ENCODE measurements at regions not wholly inside any gene's neighbourhood (a gene's known extent, or its start where the extent isn't known, plus 50 kb on each side); places are given as distances from the start of the nearest gene placed in this dataset.
"Not testable (repeated sequence)": the region's sequence is repeated elsewhere in the genome, so short reads cannot be mapped to it uniquely, and the experiment has no call there.

DNA sequence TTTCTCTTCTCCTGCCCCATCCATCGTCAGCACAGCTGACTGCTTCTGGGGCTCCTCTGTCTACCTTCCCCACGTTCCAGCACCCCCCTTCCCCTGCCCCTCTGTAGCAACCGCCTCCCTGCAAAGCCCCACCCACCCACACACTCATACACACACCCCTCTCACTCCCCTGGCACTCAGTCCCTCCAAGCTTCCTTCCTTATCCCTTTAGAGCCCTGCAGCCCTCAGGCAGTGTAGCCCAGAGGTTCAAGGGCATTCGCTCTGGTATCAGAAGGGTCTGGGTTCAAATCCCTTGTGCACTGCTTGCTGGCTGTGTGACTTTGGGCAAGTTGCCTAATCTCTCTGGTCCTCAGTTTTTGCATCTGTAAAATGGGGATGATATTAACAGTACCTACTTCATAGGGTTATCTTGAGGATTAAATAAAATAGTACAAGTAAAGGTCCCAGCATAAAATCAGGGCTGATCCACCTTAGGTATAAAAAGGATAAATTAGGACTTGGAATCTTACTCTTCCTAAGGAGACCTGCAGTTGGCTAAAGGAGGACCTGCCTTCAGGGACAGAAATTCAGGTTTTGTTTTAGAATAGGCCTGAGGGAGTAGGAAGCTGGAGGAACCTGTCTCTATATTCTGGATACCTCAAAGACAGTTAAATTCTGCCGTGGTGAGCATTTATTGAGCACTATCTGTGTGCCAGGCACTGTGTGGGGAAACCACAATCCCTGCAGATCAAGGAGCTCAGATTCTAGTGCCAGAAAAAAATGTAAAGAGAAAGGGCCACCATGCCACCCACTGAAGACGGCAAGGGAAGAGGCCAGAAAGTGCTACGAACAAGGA is 94.1 kb downstream of the SNX5 start:
- DNase-seq (ENCODE audit: low read depth), result no peak
- in situ Hi-C loops (cut with HindIII; ENCODE audit: low pct_unique_long_range_greater_than_20kb, low sequenced_read_pairs), result no loop called here

DNA sequence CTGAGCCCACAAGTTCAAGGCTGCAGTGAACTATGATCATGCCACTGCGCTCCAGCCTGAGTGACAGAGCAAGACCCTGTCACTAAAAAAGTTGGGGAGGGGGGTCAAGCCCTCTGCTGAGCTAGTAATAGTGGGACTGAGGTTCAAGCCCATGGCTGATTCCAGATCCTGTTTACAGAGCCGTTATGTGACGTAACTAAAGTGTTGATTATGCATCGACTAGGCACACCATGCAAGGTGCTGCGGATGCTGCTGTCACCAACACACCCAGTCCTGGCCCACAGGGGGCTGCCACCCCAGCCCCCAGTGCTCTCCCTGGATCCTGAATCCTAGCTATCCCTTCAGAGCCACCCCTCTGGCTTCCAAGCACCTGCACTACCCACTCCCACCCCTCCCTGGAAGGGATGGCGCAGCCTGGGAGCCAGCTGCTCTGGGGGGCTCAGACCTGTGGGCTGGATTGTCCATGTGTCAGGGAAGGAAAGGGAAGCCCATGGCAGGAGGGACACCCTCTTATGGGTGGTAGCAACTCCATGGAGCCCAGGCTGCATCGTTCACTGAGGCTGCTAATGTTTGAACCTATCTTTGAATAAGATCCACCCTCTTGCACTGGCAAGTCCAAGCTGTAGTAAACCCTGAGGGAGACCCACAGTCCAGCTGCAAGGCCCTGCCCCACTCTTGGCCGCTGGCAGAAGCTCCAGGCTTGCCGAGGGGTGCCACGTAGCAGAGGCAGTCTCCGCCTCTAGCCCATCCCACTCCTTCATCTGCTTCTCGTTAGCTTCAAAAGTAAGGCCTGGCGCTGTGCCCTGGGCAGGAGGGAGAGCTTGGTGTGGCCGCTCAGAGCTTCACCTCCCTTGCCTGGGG is 95.0 kb downstream of the SNX5 start:
- peak; percentile 25 for DNase-seq (ENCODE audit: low read depth)
- in situ Hi-C loops (cut with HindIII; ENCODE audit: low pct_unique_long_range_greater_than_20kb, low sequenced_read_pairs), result no loop called here

DNA sequence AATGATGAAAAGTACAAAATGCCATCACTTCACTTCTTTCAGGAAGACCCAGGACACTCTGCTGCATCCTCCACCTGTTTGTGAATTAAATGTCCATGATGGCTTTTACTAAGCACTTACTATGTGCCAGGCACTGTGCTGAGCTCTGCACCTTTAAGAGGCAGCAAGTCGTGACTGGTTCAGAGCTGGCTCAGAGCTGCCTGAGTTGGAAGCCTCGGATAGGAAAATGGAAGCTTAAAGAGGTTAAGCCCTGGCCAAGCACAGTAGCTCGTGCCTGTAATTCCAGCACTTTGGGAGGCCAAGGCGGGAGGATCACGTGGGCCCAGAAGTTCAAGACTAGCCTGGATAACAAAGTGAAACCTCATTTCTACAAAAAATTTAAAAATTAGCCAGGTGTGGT is 95.6 kb downstream of the SNX5 start:
- in situ Hi-C loops (cut with HindIII; ENCODE audit: low pct_unique_long_range_greater_than_20kb, low sequenced_read_pairs), result no loop called here
- DNase-seq (ENCODE audit: low read depth), result no peak

DNA sequence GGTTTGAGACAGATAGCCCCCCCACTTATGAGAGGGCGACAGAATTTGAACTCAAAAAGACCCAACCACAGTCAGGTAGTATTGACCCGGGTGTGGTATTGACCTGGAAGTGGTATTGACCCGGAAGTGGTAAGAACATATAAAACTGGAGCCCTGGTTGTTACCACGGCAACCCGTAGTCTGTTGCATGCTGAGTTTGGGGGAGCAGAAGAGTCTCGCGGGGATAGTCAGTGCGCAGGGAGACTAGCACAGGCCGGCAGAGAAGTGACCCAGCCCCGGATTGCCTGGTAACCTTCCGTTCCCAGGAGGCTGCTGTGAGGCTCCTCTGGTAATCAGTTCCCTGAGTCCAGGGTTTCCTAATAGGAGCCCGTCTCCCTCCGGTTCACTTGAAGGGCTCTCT is 96.2 kb downstream of the SNX5 start:
- no peak for DNase-seq (ENCODE audit: low read depth)
- in situ Hi-C loops (cut with HindIII; ENCODE audit: low pct_unique_long_range_greater_than_20kb, low sequenced_read_pairs), result no loop called here

DNA sequence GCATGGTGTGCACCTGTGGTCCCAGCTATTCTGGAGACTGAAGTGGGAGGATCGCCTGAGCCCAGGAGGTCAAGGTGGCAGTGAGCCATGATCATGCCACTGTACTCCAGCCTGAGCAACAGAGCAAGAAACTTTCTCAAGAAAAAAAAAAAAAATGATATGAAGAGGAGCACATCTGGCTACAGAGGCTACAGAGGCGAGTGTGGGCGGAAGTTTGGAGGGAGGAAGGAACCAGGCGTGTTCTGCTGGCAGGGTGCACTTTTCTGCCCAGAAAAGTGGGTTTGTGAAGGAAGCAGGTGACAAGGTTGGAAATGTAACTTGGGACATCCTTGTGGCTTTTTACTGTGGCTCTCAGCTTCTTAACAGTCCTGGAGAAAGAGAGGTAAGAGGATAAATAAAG is 96.7 kb downstream of the SNX5 start:
- in situ Hi-C loops (cut with HindIII; ENCODE audit: low pct_unique_long_range_greater_than_20kb, low sequenced_read_pairs), result no loop called here
- DNase-seq (ENCODE audit: low read depth), result no peak

DNA sequence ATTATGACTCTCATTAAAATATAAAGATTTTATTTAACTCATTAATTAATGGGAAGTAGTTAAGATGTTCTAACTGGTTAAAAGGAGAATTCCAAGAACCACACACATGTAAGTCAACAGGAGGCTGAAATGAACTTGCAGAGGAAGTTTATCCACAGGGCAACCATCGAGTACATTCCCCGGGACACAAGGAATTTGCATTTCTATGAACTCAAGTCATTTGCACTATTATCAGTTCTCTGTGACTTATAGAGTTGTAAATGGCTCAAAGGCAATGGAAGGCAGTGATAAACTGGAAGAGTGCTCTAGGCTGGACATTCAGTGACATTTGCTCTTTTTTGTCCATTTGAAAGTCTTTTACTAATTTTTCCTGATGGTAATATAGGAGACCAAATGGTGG is 97.4 kb downstream of the SNX5 start:
- in situ Hi-C loops (cut with HindIII; ENCODE audit: low pct_unique_long_range_greater_than_20kb, low sequenced_read_pairs), result no loop called here
- no peak for DNase-seq (ENCODE audit: low read depth)

DNA sequence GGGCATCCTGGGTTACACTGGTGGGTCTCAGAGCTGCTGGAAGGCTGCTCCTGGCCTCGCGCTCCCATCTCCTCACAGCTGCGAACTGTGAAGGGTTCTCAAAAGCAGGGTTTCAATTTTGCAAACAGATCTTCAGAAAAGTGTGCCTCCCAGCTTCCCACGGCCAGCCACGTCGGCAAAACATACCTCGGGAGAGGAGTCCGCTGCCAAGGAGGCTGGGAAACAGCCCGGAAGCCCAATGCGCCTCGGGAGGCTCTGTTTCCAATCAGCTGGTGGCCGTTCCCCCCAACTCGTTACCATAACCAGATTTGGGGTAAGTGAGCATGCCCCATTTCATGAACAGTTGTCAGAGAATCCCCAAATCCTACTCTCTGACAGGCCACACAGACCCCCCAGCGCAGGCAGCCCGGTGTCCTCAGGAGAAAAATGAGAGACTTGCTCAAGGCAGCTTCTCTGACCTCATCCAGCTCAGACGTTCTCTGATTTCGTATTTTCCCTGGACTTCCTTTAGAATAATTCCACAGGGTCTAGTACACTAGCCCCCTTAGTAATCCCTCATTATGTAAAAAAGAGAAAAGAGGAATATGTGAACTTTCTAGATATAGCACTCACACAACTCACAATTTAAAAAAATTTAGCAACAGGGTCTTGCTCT is 98.4 kb downstream of the SNX5 start:
- no peak for DNase-seq (ENCODE audit: low read depth)
- in situ Hi-C loops (cut with HindIII; ENCODE audit: low pct_unique_long_range_greater_than_20kb, low sequenced_read_pairs), result no loop called here

DNA sequence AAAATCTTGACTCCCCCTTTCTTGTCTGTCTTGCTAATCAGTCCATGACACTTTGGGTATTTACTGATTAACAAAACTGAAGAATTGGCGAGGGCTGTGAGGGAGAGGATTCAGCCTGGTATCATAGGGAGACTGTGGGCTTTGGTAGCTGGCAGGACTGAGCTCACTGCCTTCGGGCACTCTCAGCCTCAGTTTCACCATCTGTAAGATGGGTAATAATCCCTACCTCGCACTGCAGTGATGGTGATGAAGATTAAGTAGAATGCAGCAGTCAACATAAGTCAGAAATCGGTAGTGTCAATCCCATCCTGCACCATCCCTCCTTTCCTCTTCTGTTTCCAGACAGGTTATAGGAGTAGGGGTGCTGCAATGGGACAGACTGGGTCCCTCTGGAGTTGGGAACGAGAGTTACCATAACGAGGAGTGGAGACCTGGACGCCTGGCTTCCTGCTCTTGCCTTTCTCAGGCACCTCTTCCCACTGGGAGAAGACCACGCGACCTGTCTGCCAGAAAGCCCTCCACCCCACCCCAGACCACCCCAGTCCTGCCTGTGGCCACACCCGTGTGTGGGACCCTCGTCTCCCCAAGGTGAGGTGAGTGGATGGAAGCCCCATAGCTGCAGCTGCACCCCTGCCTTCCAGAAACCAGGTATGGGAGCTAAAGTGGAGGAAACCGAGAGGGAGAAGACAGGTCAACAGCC is 99.1 kb downstream of the SNX5 start:
- in situ Hi-C loops (cut with HindIII; ENCODE audit: low pct_unique_long_range_greater_than_20kb, low sequenced_read_pairs), result no loop called here
- DNase-seq (ENCODE audit: low read depth), result no peak

DNA sequence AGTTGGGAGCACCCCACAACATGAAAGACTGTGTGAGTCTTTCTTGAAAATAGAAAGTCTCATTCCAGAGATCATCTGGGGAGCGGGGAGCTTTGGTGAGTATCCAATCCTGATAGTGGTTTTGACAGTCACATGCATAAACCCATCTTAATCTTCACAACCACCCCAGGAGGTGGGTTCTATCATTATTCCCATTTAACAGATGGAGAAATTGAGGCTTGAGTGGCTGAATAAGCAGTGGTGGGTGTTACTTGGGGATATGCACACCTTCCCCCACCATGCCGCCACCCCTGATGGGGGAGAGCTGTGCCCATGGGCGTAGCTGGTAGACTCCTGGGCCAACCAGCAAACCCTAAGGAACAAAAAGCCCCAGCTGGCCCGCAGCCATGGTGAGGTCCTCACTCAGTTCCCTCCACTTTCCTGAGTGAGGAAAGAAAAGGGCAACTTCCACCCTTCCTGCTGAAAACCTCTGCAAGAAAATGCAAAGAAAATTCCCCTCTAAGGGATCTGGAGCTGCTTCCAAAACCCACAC is 99.8 kb downstream of the SNX5 start:
- DNase-seq (ENCODE audit: low read depth), result no peak
- in situ Hi-C loops (cut with HindIII; ENCODE audit: low pct_unique_long_range_greater_than_20kb, low sequenced_read_pairs), result no loop called here

DNA sequence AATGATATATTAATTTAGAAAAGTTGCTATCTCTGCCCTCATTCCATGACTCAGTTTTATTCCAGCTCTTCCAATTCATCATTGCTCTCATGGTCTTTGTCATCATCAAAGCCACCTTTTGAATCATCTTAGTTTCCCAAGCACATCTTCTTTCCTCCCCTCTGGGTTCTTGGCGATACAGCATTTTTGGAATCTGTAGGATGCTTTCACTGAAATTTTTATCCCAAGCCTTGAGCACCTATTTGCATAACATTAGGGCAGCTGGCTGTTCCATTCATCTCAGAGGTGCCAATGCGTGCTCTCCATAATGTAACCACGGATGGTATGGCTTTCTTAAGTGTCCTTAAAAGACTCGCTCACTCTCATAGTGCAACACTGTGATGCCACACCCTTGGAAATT is 100.4 kb downstream of the SNX5 start:
- DNase-seq (ENCODE audit: low read depth), result no peak
- in situ Hi-C loops (cut with HindIII; ENCODE audit: low pct_unique_long_range_greater_than_20kb, low sequenced_read_pairs), result no loop called here

DNA sequence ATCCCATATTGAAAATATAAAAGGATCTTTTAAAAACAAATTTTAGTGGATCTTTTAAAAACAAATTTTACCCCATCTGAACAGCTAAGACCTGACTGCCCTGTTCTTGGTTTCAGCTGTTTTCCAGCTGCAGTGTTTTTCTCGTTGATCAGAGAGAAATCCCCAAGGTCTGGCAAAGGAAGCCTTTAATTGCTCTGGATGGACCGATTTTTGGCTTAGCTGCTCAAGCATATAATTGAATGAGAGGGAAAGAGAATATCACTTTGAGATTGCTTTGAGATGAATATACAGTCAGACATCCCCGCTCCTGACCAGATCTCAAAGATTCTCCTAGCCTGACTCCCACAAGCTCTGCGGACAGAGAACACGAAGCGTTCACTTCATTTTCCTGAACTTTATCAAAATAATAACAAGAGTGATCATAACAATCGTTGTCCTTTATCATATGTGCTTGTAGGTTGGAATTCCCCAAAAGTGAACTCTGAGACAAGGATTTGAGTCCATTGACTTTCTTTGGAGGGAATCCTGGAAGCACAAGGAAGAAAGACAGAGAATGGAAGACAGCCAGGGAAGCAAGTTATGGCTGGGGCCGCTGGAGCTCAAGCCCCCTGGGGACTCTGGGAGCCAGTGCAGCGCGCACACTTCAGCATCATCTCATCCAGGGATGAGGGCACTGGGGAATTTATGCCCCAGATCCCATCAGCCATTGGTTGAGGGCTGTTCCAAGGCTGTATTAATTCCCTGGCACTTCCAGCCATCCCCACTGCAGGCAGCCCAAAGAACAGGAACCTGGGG is 101.3 kb downstream of the SNX5 start:
- in situ Hi-C loops (cut with HindIII; ENCODE audit: low pct_unique_long_range_greater_than_20kb, low sequenced_read_pairs), result no loop called here

DNA sequence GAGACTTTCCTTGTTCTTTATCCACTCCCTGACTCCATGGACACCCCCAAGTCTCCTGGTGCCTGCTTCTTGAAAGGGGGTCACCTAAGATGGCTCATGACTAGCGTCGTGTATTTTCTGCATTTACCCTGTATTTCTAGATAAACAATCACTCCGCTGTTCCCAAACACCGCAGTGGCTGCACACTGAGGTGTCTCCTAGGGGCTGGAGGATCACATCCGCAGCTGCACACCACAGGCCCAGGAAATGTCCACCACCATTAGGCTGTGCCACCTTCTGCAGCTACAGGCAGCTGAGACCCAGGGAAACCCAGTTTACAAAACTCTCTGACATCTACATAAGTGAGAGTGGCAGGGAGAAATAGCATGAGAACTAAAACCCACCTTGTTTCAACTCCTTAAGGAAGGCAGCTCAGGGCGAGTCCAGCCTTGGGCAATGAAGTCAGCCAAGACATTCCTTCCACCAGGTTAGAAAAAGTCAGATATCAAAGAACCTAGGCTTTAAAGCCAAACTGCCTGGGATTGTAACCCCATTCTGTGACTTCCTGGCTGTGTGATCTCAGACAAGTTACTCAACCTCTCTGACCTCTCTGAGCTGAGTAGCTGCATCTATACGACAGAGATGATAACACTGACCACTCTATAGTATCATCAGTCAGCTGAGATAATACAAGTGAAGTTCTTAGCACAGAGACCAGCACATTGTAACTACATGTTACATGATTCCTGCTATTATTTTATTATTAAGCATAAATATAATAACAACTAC is 102.2 kb downstream of the SNX5 start:
- no peak for DNase-seq (ENCODE audit: low read depth)
- in situ Hi-C loops (cut with HindIII; ENCODE audit: low pct_unique_long_range_greater_than_20kb, low sequenced_read_pairs), result no loop called here

More for the DNA sequence above, 101.3 kb downstream of the SNX5 start:
- no peak for DNase-seq (ENCODE audit: low read depth)

DNA sequence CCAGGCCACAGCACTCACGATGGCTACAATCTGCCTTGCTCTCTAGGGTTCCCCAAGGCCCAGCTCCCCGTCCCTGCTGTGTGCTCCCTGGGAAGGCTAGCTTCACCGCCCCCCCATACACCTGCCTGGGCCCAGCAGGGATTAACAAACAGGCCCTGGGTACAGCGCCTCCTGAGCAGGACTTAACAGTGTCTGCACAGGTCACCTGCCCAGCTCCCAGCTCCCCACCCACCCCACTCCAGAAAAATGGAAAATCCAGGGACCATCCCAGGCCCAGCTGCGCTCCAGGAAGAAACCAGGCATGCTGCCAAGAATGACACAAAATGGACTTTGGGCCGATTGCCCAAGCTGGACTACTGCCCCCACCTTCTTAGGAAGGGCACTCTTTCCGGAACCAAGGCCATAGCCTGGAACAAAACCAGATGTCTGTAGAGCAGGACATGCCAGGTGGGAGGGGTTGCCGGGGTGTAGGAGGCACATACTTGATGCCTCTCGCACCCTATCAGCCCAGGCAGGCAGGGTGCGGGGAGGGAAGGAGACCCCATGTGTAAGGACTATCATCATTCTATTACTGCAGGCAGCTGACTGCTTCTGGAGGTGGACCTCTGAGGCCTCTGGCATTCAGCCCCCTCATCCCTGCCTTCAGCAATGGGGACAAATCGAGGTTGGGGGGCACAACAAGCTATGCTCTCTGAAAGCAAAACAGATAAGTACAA is 104.9 kb downstream of the SNX5 start:
- no peak for DNase-seq (ENCODE audit: low read depth)
- in situ Hi-C loops (cut with HindIII; ENCODE audit: low pct_unique_long_range_greater_than_20kb, low sequenced_read_pairs), result no loop called here

DNA sequence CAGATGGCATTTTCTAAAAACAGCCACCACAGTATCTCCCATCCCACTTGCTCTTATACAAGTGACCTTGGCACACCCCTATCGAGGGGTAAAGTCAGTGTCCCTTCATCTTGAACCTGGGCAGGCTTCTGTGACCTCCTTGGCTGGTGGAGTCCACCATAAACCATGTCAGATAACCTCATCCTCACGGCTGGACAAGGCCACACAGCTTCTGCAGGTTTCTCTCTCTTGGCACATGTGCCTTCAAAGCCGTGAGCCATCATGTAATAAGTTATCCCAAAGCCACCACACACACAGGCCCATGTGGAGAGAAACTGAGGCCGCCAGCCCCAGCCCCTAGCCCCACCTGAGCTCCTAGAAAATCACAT is 105.4 kb downstream of the SNX5 start:
- in situ Hi-C loops (cut with HindIII; ENCODE audit: low pct_unique_long_range_greater_than_20kb, low sequenced_read_pairs), result no loop called here
- no peak for DNase-seq (ENCODE audit: low read depth)

DNA sequence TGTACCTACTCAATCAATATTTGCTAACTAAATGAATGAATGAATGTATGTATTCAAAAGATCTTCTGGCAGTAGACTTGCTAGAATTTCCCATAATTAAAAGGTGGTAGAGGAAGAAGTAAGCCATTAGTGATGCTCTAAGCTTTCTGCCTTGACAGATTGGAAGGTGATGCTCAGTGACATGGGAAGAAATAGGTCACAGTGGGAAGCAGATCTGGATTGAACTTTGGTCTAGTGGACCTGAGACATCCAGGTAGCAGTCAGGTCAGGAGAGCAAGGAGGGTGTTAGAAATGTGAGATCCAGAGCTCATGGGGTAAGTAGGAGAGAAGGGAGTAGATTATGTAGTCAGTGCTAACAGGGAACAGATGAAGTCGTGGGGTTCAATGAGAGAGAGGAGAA is 106.4 kb downstream of the SNX5 start:
- in situ Hi-C loops (cut with HindIII; ENCODE audit: low pct_unique_long_range_greater_than_20kb, low sequenced_read_pairs), result no loop called here
- DNase-seq (ENCODE audit: low read depth), result no peak

DNA sequence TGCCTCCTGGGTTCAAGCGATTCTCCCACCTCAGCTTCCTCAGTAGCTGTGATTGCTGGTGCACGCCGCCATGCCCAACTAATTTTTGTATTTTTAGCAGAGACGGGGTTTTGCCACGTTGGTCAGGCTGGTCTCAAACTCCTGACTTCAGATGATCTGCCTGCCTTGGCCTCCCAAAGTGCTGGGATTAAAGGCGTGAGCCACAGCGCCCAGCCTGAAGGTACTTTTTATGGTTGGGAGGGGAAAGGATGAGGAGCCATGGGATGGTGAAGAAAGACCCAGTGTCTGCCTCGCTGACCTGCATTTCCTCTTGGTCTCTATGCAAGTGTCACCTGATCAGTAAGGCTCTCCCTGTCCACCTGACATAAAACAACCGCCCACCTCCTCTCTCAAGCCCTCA is 107.0 kb downstream of the SNX5 start:
- in situ Hi-C loops (cut with HindIII; ENCODE audit: low pct_unique_long_range_greater_than_20kb, low sequenced_read_pairs); DNase-seq (ENCODE audit: low read depth): not testable (repeated sequence)
